ENCODE measurements at regions not wholly inside any gene's neighbourhood (a gene's known extent, or its start where the extent isn't known, plus 50 kb on each side); places are given as distances from the start of the nearest gene placed in this dataset.
"Not testable (repeated sequence)": the region's sequence is repeated elsewhere in the genome, so short reads cannot be mapped to it uniquely, and the experiment has no call there.

DNA sequence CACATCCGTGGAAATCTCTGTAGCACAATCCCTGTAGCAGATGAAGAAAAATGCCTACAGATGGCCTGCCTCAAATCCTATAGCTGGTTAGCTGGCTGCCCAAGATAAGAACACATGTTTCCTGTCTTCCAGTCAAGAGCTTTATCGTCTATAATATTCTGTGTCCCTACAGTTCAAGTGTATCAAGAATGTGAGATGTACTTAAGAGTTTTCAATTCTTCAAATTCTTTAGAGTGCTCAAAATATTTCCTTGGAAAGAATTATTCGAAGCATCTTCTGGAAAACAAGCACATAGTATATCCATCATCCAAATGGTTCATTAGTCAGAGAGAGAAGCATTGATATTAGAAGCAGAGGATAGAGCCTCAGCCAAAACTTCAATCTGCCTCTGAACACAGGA is 239.8 kb downstream of the COG6 start:
- DNase-seq, result no peak

DNA sequence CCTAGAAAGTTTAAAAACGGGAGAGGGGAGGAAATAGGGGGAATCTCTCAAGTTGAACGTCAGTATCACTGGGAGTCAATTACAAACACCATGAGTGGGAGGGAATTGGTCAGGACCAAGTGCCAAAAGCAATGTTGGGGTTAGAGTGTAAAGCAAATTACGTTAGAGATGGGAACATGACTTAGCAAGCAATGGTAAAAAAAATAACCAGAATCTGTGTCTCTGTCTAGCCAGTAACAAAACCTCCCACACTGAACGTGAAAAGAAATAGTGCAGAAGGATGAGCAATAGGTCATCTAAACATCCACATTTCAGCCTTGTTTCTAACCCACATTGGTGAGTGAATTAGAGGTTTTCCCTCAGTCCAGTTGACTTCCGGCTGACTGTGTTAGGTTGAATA is 242.2 kb downstream of the COG6 start:
- DNase-seq, result no peak

DNA sequence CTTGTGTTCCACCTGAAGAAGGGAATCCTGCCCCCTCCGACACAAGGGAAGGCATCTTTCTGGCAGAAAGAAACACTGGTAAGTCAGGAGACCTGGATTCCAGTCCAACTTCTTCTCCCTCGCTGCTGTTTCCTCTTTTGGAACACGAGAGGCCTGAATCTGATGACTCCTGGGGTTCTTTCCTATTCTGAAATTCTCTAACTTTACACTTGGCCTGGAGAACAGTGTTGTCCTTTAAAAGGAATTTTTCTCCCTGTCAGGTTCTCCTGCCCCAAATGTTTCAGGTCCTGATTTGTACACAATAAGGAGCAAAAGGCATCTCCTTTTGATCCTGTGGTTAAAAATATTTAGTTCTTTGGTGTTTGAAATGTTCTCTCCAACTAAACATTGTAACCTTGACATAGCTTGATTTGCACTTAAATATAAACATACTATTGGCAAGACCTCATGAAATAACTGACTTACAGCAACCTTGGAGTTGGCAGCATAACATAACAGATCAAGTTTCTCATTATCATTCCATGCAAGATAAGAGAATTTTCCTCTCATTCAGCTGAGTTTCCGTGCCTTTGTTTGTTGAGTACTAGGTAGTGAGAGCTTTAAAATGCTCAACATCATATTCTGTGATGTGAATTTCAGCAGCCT is 244.8 kb downstream of the COG6 start:
- DNase-seq, result no peak

DNA sequence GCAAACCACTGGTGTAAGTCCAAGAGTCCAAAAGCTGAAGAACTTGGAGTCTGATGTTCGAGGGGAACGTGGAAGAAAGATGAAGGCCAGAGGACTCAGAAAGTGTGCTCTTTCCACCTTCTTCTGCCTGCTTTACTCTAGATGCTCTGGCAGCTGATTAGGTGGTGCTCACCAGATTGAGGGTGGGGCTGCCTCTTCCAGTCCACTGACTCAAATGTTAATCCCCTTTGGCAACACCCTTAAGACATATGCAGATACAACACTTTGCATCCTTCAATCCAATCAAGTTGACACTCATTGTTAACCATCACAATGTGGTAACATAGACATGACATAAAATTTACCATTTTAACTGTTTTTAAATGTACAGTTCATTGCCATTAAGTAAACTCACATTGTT is 249.5 kb downstream of the COG6 start:
- DNase-seq, result no peak

DNA sequence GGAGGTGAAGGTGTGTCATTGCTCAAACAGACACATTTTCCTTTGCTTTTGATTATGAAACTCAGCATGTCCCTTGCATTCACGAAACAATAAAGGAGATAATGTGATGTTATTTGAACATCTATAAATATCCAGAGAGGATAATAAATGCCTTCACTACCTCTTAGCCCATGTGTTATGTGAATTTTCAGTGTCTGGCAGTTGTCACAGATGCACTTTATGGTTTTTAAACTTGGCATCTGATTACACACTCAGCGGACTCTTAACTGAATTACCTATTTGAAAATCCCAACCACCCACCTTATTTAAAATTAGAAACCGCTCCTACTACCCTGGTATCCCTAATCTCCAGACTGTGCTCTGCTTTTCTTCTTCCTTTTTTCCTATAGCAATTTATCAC is 254.2 kb downstream of the COG6 start:
- DNase-seq, result no peak

DNA sequence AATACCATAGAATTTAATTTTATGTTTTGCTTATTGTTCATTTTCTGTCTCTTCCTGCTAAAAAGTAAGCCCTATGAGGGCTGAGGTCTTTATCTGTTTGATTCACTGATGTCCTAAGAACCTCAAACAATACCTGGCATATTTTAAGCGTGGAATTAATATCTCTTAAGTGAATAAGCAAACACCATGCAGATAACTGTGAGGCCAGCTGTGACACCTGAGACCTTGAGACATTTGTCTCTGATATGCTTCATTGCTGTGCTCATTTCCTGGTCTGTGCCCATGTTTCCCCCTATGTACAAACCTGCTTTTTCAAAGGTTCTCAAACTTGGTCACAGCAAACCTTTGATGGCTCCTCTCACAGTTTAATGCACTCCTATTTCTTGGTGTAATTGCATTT is 254.6 kb downstream of the COG6 start:
- DNase-seq, result no peak

DNA sequence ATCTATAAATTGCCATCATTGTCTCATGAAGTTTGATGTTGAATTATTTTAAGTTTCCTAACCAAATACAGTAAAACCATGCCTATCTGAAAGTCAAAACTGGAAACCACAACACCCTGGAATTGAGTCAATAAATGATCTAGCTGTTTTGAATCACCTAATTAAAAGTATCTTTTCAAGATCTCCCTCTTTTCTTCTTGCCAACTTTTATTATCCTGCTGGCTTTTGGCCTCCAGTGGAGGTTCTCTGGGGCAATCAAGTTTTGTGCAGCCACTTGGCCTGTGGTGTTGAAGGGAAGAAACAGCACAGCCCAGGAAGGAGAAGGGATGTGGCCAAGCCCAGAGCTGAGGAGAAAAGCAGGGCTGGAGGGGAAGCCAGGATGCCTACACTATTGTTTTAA is 255.4 kb downstream of the COG6 start:
- DNase-seq, result no peak

DNA sequence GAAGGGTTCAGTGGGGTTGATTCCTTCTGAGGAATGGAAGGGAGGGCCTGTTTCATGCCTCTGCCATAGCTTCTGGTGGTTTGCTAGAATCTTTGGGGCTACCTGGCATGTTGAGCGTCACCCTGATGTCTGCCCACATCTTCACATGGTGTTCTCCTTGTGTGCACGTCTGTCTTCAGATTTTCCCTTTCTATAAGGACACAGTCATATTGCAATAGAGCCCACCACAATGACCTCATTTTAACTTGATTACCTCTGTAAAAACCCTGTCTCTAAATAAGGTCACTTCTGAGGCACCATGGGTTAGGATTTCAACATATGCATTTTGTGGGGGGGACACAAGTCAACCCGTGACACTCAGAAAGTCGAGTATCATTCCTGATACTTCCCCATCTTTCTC is 257.9 kb downstream of the COG6 start:
- no peak for DNase-seq

DNA sequence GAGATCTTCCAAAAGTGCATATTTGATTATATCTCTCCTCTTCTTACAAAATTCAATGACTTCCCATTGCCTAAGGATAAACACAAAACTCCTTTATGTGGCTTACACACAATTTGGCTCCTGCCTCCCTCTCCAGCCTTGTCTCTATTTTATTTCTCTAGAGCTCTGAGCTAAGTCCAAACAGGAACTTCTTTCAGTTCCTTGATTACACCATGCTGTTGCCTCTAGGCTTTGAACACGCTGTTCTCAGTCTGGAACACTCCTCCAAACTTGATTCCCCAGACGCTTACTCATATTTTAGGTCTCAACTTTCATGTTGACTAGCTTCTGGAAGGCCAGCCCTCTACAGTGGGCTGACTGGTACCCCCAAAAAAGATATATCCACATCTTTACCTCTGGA is 258.5 kb downstream of the COG6 start:
- no peak for DNase-seq

DNA sequence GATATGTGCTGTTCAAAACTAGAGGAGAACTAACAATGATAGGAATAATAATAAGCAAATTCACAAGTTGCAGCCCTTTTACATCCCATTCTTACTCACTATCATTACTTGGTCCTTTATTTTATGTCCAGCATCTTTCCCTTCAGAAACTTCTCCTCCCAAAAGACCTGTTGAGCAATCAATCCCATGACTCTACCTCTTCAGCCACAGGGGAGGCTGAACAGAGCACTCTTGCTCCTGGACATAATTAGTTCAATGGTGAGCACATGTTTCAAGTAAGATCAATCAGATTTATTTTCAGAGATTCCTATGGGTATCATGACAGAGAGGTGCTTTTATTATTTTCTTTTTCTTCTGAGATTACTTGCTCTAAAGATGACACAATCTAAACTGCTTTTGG is 260.0 kb downstream of the COG6 start:
- no peak for DNase-seq

DNA sequence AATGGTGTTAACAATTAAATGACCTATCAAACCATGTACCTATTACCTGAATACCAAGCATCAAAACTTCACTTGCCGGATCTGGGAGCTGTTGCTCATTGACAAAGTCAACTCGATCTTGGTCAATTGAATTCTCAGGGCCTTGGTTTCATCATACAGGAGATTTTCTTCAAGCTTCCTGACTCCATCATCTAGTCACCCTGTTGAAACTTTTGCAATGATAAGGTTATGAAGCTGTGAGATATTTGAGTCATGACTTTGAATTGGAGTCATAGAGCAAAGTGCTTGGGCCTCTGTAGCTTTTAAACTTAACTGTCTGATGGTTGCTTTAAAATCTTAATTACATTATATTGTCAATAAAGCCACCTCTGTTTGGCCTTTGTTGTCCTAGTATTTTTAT is 260.9 kb downstream of the COG6 start:
- no peak for DNase-seq

DNA sequence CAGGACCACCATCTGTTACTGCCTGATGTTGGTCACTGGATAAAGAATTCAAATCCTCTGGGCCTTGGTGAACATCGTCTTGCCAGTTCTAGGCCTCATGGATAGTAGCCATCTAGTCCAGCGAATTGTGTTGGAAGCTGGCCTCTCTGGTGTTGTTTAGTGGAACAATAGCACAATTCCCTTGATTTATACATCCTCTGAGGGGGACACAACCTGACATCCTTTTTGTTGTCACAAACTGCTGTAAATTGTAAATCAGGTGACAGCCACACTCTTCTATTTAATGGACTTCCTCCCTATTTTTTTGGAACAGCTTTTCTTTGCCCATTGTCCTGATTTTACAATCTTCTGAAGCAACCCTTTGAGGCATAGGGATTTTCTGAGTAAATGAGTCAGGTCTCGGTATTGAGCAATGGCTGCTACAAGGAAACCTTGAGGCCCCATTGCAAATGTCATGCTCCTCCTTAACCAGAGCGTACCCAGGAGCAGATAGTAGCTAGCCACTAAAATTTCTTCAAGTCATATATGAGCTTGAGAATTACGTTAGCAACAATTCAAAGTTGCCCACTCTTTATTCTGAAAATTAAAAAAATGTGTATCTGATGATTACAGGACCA is 263.3 kb downstream of the COG6 start:
- DNase-seq, result peak; percentile 18

DNA sequence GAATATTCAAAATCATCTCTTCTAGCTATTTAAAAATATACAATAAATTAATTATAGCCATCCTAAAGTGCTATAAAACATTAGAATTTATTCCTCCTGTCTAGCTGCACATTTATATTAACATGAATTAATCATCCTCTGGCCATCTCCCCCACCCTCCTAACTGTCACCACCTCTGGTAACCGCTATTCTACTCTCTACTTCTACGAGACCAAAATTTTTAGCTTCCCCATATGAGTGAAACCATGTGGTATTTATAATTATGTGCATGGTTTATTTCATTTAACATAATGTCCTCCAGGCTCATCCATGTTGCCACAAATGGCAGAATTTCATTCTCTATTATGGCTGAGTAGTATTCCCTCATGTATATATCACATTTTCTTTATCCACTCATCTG is 265.2 kb downstream of the COG6 start:
- DNase-seq, result no peak

DNA sequence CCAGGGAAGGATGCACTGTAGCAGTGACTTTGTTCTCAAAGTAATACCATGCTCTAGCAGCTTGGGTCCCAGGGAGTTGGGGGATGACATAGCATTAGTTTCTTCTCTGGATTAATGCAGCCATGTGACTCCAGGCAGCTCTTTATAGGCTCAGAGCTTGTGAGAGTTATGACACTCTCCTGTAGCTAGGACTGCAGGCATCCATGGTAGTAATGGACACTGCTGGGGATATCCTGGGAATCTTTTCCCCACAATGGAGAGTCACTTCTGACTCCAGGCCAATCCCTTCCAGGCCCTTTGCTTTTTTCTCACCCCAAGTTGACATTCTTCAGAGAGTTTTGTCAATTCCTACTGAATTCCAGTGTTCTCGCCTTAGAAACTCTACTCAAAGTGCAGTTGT is 270.9 kb downstream of the COG6 start:
- no peak for DNase-seq

DNA sequence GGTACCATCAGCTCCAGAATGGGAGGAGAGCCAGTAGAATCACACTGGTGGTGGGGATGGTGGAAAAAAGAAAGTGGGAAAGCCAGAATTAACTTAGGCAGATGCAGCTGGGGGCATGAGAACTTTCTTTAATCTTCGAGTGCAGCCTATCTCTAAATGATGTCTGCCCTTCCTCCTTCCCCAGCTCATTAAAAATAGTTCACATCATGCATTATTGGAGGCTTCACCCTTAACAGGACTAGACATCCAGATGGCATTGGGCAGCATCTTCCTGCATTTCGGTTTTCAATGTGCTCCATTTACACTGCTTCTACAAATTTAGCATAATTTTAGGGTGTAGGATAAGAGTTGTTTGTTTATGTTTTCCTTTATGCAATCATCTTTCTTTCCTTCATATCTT is 272.8 kb downstream of the COG6 start:
- no peak for DNase-seq

DNA sequence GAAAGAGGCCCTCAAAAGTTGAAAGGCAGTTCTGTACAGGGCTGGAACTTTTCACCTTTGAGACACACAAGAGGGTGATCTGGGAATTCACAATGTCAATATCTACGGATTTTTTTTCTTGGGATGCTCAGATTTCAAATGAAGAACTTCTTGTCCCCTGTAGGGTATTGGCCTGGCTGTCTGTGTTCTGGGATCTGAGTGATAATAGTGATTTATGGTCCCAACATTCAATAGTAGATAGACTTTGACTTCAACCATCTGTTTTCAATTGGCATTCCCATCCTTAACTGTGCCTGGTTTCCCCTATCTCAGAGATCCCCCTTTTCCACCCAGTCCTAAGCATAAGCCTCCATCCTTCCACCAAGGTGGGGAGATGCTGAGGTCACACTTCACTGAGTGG is 274.1 kb downstream of the COG6 start:
- no peak for DNase-seq

DNA sequence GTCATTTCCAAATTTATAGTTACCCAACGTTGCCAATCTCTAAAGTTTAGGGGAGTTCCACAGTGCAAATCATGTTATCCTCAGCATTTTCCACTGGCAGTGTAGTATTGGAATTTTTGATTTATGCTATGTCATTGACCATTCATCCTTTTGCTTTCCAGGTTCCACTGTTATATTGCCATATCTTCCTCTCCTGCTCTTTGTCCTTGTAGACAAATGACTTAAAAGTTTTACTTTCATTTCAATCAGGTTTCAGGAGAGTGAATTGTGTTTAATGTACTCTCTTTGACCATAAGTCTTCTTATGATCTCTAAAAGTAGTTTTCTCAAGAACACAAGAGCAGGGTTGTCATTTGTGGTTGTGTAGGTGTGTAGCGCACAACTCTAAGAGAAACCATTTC is 274.6 kb downstream of the COG6 start:
- no peak for DNase-seq

DNA sequence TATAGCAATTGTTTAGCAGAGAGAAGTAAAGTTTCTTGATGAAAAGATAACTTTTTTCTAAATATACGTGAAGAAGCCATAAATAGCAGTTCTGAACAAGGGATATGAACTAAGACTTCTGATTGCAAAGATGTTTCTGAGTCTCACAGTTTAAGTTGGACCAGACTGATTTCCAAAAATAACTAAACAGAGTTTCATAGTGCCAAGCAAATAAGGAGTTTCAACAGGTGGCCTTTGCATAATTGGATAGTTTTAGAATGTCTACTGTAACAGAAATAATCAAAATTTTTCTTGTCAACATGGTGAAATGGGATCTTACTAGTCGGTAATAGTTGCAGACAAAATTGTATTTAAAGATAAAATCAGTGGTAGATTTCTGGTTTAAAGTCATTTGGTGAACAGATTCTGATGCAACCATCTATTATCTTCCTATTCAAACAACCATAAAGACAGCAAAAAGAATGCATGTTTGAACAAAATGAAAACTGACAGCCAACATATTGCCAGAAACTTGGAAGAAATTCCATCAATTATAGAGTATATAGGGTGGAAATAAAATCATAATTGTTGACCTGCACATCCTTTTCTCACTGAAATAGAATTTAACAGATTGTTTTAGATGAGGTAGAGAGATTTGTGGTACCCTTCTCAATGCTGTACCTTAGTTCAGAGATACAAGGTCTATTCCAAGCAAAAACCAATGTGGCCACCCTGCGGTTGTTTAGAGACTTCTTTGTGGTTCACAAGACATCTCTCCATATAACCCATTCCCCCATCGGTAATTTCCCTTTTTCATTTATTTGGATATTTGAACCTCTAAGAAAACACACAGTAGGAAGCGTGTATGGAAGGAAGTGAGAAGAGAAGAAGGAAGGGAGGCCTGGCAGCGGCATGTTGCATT is 275.3 kb downstream of the COG6 start:
- DNase-seq, result no peak

DNA sequence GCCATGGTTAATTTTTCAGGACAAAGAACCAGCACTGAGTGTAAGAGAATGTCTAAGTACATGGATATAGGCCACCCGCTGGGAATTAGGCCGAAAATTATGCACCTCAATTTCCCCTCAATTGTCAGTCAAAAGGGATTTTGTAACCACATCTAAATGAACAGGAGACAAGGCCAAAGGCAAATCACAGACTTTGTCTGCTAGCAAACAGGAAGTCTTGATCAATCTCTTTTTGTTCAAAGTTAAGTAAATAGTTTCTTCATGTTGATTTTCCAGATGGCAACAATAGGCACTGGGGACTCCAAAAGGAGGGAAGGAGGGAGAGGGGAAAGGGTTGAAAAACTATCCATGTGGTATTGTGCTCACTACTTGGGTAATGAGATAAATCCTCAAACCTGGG is 276.0 kb downstream of the COG6 start:
- DNase-seq, result no peak

DNA sequence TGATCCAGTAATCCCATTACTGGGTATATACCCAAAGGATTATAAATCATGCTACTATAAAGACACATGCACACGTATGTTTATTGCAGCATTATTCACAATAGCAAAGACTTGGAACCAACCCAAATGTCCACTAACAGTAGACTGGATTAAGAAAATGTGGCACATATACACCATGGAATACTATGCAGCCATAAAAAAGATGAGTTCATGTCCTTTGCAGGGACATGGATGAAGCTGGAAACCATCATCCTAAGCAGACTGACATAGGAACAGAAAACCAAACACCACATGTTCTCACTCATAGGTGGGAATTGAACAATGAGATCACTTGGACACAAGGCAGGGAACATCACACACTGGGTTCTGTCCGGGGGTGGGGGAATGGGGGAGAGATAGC is 277.1 kb downstream of the COG6 start:
- DNase-seq, result not testable (repeated sequence)

DNA sequence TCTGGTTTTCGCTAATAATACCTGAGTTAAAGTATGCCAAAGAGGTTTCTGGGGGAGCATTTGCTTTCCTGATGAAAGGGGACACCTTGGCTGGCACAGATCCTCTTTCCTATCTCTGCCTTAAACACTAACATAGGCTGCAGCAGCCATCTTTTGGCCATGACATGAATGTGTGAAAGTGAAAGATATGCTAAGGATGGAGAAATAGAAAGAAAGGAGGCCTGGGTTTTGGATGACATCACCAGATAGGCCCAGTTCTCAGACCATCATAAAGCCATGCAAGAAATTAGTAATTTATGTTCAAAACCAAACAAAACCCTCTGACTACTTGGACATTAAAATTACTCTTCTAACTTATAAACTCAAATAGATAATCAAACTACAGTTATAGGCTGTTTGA is 279.7 kb downstream of the COG6 start:
- DNase-seq, result no peak

DNA sequence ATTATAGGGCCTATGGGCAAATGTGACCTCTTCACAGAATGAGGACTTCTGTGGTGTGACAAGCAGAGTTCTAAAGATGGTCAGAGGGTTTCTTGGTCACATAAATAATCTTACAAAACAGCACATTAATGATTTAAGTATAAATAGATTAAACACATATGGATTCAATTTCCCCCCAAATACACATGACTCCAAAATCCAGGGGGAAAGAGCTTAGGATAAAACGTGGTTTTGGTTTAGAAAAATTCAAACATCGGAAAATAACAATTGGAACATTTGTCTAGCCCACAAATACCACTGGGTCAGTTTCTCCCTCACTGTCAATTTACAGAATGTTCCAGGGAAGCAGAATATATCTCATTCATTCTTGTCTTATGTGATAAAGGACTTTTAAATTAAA is 283.1 kb downstream of the COG6 start:
- DNase-seq, result no peak

DNA sequence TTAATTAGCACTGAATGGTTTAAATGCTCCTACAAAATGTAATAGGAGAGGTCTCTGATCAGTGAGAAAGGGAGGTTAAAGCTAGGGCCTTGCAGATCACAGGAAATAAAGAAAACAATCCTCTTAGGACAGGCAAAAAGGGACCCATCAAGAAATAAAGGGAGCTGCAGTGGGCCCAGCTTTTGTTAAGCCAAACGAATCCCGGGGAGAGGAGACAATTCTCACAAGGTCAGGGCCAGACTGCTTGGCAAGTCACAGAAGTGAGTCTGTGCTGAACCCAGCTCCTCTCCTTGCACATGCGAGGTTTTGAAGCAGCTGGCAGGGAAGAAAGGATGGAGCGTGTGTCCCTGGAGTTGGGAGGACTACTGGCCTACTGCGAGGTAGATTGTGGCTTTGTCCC is 285.8 kb downstream of the COG6 start:
- no peak for DNase-seq

DNA sequence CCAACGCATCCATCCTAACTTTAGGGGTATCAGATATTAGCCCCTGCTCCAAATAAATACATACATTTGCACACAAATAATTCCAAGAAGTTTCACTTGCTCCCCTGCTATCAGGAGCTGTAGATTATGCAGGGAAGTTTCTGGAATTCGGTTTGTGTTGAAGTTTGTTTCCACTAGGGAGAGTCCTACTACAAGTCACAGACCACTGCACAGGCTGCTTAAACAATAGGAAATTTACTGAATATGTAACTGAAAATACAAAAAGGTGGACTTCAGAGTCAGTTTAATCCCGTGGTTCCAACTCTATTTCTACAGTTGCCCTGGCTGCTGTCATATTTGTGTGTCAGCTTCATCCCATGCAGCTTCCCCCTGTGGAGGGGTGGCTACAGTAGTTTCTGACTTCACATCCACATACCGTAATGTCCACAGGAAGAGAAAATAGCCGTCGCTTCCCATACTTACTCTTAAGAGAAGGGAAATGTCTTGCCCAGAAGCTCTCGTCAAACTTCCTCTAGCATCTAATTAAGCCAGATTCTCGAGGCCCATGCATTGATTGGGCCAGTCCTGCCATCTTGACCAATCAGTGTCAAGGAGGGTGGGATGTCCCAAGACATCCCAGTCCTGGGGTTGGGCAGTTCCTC is 286.6 kb downstream of the COG6 start:
- no peak for DNase-seq

All from activated CD4-positive, alpha-beta T cell treated with anti-CD3 and anti-CD28 coated beads for 48 hours (primary cell).